Putamen (tissue), 1 donor: ENCODE measurements at regions not wholly inside any gene's neighbourhood (a gene's known extent, or its start where the extent isn't known, plus 50 kb on each side); places are given as distances from the start of the nearest gene placed in this dataset.
"Not testable (repeated sequence)": the region's sequence is repeated elsewhere in the genome, so short reads cannot be mapped to it uniquely, and the experiment has no call there.

Experiments used
- DNase-seq: peaks from one replicate; pipeline ENCODE4 v3.0.0-alpha.2; 2016; ENCODE audit warnings: low spot score

DNA sequence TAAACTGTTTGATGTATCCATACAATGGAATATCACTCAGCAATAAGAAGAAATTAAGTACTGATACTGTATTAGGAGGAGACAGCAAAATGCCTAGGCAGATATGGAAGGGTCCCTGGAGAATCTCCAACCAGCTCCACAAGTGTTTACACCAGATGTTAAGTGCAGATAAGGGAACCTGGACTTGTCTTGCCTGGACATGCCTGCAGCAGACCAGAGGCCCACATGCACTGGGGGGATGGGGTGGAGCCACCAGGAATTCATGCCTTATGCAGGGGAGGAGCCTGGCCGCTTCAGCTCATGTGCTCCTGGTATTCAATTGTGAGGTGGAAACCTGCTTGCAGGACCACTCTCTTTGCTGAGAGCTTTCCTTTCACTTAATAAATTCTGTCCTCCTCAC is 287.6 kb downstream of the LIPI start:
- not testable (repeated sequence) for DNase-seq

DNA sequence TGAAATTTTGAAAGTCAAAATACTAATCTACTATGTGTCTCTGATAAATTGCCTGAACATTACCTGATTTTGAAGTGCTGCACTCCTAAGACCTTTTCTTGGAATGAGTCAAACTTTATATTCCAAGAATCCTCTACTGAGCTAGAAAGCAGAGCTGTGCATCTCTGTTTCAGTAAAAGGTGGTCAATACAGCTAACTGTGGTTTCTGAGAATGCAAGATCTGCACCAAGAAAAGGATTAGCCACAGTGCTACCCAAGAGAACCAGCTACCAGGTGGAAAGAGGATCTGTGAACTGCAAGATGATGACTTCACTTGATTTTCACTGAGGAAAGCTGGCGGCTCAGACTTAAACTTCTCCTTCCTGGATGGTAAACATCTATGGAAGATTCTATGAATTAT is 289.3 kb downstream of the LIPI start:
- not testable (repeated sequence) for DNase-seq

DNA sequence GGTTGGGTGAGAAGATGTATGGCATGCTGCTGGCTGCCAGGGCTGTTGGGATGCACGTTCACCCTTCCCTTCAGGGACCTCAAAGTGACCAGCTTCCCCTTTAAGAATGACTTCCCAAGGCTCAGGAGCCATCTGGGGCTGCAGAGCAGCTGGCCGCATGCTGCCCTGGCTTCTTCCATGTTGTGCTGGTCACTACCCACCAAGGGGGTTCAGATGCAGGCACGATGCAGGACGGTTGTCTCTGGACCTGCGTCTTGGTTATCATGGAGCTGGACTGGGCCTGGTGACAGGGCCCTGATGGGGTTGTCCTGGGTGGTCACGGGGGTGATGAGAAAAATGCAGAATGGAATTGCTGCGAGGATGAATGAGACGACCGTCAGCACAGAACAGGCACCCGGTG is 297.8 kb downstream of the POTED start:
- DNase-seq, result not testable (repeated sequence)

DNA sequence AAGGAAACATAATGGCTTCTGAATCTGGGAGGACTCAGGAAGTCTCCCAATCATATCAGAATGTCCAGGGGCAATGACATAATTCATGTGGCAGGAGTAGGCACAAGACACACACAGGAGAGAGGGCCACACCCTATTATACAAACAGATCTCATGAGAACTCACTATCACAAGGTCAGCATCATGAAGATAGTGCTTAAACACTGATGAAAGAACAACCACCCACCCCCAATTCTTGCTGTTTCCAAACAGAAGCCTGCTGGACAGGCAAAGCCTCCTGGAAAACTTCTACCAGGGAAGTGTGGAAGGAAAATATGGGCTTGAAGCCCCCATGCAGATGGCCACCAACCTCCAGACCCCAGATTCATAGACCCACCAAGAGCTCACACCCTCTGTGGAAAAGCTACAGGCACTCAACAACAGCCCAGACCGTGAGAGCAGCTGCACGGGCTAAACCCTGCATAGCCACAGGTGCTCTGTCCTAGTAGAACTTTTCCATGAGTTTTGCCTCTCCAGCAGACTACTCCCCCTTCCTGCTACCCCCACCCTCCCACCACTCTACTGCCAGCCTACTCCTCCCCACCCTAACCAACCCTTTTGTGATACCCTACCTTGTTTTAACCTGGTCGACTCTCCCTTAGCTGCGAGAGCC is 287.1 kb downstream of the POTED start:
- not testable (repeated sequence) for DNase-seq

DNA sequence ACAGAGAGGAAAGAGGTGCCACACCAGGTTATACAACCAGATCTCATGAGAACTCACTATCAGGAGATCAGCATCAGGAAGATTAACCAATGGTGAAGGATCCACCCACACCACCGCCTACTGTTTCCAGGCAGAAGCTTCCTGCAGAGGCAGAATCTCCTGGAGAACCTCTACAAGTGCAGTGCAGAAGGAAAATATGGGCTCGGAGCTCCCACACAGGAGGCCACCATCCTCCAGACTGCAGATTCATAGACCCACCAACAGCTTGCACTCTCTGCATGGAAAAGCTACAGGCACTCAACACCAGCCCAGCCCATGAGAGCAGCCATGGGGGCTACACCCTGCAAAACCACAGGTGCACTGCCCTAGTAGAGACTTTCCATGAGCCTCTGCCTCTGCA is 284.0 kb downstream of the POTED start:
- DNase-seq, result not testable (repeated sequence)

DNA sequence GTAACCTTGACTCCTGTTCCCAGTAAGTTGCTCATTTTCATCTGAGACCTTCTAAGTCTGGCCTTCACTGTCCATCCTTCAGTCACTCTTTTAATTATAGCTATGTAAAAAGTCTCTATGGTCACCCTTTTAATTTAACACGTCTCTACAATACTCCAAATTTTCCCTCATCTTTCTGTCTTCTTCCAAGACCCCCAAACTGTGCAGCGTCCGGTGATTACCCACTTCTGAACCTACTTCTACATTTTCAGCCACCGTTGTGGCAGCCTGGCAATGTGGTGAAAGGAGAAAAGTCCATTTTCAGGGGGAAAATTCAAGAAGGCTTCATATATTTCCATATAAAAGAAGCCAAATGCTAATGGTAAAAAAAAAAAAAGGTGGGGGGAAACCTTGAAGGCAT is 283.4 kb downstream of the POTED start:
- DNase-seq, result not testable (repeated sequence)

DNA sequence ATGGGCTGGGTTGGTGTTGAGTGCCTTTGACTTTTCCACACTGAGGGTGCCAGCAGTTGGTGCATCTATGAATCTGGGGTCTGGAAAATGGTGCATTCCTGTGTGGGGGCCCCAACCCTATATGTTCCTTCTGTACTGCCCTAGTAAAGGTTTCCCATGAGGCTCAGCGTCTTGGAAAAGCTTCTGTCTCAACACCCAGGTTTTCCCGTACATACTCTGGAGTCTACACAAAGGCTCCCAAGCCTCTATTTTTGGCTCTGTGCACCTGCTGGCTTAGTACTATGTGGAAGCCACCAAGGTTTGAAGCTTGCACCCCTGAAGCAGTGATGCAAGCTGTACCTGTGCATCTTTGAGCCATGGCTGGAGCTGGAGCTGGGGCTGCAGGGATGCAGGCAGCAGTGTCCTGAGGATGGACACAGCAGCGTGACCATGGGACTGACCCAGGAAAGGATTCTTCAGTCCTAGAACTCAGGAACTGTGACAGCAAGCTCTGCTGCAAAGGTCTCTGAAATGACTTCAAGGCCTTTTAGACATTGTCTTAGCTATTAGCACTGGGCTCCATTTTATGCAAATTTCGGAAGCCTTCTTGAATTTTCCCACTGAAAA is 282.7 kb downstream of the POTED start:
- not testable (repeated sequence) for DNase-seq

DNA sequence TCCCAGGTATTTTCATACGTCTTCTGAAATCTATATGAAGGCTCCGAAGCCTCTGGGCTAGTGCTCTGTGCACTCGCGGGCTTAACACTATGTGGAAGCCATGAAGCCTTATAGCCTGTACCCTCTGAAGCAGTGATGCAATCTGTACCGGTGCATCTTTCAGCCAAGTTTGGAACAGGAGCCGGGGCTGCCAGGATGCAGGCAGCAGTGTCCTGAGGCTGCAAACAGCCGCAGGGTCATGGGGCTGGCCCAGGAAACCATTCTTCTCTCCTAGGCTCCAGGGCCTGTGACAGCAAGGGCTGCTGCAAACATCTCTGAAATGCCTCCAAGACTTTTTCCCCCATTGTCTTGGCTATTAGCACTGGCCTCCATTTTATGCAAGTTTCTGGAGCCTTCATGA is 279.6 kb downstream of the POTED start:
- DNase-seq, result not testable (repeated sequence)

DNA sequence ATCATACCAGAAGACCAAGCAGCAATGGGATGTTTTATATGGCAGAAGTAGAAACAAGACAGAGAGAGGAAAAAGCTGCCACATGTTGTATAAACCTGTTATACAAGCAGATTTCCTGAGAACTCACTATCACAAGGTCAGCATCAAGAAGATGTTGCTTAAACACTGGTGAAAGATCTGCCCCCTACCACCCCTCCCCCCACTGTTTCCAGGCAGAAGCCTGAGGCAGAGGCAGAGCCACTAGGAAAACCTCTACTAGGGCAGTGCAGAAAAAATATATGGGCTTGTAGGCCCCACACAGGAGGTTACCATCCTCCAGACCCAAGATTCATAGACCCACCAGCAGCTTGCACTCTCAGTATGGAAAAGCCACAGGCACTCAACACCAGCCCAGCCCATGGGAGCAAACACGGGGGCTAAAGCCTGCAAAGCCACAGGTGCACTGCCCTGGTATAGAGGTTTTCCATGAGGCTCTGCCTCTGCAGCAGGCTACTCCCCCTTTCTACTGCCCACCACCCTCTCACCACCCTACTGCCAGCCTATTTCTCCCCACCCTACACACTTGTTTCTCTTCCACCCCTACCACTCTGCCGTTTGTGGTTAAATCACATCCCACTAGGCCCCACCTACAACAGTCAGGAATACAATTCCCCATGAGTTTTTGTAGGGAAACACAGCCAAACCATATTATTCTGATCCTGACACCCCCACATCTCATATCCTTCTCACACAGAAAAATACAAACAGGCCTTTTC is 274.2 kb downstream of the POTED start:
- not testable (repeated sequence) for DNase-seq

DNA sequence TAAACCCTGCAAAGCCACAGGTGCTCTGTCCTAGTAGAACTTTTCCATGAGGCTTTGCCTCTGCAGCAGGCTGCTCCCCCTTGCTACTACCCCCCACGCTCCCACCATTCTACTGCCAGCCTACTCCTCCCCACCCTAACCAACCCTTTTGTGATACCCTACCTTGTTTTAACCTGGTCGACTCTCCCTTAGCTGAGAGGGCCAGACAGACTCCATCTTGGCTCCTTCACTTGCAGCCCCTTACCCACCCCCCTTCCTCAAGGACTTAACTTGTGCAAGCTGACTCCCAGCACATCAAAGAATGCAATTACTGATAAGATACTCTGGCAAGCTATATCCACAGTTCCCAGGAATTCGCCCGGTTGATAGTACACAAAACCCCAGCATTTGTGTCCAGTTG is 267.9 kb downstream of the POTED start:
- not testable (repeated sequence) for DNase-seq

DNA sequence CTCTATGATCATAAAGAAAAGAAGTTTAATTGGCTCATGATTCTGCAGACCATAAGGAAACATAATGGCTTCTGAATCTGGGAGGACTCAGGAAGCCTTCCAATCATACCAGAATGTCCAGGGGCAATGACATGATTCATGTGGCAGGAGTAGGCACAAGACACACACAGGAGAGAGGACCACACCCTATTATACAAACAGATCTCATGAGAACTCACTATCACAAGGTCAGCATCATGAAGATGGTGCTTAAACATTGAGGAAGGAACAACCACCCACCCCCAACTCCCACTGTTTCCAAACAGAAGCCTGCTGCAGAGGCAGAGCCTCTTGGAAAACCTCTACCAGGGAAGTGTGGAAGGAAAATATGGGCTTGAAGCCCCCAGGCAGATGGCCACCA is 267.4 kb downstream of the POTED start:
- DNase-seq, result not testable (repeated sequence)

DNA sequence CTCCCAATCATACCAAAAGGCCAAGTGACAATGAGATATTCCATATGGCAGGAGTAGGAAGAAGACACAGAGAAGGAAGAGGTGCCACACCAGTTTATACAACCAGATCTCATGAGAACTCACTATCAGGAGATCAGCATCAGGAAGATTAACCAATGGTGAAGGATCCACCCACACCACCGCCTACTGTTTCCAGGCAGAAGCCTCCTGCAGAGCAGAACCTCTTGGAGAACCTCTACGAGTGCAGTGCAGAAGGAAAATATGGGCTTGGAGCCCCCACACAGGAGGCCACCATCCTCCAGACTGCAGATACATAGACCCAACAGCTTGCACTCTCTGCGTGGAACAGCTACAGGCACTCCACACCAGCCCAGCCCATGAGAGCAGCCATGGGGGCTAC is 264.4 kb downstream of the POTED start:
- not testable (repeated sequence) for DNase-seq

DNA sequence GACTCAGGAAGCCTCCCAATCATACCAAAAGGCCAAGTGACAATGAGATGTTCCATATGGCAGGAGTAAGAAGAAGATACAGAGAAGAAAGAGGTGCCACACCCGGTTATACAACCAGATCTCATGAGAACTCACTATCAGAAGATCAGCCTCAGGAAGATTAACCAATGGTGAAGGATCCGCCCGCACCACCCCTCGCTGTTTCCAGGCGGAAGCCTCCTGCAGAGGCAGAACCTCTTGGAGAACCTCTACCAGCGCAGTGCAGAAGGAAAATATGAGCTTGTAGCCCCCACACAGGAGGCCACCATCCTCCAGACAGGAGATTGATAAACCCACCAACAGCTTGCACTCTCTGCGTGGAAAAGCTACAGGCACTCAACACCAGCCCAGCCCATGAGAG is 245.1 kb downstream of the POTED start:
- DNase-seq, result no peak

DNA sequence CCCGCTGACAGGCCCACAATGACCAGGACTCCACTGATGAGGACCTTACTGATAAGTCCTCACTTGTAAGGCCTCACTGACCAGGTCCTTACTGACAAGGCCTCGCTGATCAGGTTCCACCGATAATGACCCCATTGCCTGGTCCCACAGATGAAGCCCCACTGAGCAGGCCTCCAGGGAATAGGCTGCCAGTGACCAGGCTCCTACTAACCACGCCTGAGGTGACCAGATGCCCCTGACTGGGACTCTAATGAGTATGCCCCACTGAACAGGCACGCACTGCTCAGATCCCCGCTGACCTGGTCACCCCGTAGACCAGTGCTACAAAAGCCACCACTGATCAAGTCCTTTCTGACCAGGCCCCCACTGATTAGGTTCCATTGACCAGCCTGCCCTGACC is 241.2 kb downstream of the POTED start:
- DNase-seq, result not testable (repeated sequence)

DNA sequence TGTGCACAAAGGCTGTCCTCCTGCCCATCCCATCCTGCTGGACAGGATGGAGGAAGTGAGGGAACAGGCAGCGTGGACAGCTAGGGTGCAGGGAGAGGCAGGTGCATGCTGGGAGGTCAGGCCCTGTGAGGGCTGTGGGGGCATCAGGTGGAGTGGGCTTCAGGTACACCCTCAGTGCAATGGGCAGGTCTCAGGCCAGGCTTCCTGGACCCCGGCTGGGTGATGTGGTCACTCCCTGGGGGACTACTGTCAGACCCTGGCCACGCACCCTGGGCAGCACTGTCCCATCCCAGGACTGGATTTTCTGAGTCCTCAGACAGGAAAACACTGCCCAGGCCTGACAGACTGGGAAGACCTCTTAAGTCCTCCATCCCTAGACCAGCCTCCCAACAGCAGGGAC is 239.9 kb downstream of the POTED start:
- not testable (repeated sequence) for DNase-seq

DNA sequence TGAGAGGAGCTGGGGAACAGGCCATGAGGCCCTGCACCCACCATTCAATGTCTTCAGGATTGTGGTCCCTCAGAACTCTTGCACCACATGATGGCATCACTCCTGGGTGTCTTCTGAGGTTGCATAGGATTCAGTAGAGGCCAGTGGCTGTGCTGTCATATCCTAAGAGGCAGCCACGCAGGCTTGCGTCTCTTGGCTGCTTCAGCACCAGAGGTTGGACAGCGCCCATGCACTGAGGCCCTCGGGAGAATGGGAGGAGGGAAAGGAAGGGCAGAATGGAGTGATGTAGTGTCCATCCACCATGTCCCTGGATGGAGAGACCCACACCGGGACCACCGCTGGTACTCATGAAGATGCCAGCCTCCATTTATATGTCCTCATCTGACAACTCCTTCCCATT is 237.1 kb downstream of the POTED start:
- DNase-seq, result not testable (repeated sequence)

DNA sequence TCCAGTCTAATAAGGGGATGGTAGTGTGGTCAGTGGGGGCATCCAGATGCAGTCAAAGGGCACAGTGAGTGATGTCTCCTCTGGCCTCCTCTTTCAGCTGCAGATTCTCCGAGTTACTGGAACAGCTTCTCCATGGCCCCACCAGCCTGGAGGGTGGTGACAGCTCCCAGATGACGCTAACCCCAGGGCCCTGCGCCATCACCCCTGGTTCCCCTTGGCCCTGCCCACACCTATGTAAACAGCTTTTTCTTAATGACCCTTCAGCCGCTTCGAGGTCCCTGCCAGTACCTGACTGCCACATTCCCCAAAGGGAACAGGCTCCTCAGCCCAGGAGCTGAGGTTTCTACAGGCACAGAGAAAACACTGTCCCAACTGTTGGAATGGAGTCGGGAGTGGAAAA is 235.0 kb downstream of the POTED start:
- not testable (repeated sequence) for DNase-seq

DNA sequence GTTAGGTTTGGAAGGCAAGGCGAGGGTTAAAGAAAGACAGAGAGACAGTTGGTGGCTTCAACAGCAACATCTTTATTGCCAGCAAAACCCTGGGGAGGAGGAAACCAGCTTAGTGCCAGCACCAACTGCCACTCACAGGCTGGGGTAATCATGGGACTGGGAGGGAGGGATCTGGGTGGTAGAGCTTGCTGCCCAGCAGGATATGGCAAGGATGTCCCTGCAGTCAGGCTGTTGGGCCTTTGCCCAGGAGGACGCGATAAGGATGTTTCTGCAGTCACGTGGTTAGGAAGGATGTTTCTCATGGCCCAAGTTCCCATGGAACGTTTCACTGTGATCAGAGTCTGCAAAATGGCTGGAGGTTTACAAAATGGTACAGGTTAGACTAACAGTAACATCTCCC is 233.5 kb downstream of the POTED start:
- not testable (repeated sequence) for DNase-seq

DNA sequence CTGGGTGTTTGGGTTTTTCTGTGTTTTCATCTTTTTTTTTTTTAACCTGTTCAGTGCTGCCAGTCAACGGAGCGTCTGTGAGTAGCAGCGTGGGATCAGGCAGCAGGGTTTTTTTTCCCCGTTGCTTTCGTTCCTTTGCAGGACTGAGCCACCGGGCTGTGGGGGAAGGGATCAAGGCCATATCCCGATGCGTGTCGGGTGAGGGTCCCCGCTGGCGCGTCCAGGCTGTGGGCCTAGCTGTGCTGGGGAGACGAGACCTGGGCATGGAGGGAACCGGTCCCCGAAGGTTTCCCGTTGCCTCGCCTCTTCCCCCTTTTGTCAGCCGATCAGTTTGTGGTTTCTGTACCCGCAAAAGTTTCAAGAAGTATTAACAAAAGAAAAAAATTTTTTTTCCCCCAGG is 218.1 kb downstream of the POTED start:
- not testable (repeated sequence) for DNase-seq

DNA sequence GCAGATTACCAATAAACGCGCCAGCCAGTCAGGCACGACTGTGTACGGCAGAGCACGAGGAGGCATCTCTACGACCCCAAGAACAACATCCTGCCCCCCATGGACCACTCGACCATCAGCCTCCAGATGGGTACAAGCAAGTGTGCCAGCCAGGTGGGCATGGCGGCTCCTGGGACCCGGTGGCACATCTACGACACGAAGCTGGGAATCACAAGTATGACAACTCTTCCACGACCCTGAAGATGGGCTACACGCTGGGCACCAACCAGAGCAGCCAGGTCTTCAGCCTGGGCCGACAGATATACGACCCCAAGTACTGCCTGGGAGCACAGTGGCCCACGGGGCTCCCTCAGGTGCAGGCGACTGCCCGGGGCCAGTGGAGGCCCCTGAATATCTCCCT is 217.6 kb downstream of the POTED start:
- no peak for DNase-seq

DNA sequence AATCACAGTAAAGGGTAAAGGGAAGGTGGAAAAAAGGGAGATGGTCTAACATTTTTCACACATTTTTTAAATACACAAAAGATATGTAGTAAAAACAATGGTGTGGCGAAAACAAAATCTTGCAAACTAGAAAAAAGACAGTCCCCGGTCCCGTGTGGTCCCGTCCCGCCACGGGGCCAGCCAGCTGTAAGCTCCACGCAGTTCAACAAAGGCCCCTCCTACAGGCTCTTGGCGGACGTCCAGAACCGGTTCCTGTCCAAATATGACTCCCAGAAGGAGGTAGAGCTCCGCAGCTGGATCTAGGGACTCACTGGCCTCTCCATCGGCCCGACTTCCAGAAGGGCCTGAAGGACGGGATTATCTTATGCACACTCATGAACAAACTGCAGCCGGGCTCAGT is 216.9 kb downstream of the POTED start:
- not testable (repeated sequence) for DNase-seq

DNA sequence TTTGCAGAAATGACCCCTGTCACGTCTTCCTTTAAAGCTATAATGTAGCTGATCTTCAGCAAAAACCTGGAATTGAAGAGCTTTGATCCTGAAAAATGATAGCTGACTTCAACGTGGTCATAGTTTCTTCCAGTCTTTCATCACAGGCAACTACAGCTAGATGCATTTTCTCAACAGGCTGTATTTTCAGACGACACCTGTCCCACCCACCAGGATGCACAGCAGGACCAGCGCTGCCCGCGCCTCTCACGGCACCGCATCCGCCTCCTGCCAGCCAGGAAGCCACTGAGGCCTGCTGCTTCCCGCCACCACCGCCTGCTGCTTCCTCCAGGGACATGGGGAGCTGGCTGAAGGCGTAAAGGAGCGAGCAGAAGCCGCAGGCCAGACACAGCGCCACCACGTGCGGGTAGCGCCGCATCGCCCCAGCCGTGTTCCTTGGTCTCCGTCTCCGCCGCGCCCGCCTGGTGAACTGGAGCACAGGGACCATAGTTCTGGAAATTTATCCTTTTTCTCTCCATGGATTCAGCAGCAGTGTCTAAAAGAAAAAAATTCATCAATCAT is 215.7 kb downstream of the POTED start:
- not testable (repeated sequence) for DNase-seq

DNA sequence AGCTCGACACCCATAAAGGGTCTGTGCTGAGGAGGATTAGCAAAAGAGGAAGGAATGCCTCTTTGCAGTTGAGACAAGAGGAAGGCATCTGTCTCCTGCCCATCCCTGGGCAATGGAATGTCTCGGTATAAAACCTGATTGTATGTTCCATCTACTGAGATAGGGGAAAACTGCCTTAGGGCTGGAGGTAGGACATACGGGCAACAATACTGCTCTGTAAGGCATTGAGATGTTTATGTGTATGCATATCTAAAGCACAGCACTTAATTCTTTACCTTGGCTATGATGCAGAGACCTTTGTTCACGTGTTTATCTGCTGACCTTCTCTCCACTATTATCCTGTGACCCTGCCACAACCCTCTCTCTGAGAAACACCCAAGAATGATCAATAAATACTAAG is 210.7 kb downstream of the POTED start:
- not testable (repeated sequence) for DNase-seq
